Retina (tissue), 1 donor: ENCODE measurements at regions not wholly inside any gene's neighbourhood (a gene's known extent, or its start where the extent isn't known, plus 50 kb on each side); places are given as distances from the start of the nearest gene placed in this dataset.
"Not testable (repeated sequence)": the region's sequence is repeated elsewhere in the genome, so short reads cannot be mapped to it uniquely, and the experiment has no call there.

Experiments
- DNase-seq: peaks from one replicate; pipeline ENCODE4 v3.0.0-alpha.2; 2016

GRCh38 chr3:158026236-158026635 lies 80.0 kb downstream of the SHOX2 start:
- no peak for DNase-seq

DNA sequence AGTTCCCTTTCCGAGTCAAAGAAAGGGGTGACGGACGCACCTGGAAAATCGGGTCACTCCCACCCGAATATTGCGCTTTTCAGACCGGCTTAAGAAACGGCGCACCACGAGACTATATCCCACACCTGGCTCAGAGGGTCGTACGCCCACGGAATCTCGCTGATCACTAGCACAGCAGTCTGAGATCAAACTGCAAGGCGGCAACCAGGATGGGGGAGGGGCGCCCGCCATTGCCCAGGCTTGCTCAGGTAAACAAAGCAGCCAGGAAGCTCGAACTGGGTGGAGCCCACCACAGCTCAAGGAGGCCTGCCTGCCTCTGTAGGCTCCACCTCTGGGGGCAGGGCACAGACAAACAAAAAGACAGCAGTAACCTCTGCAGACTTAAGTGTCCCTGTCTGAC lies 86.3 kb downstream of the SHOX2 start:
- DNase-seq, result not testable (repeated sequence)

- DNase-seq, result no peak
These were observed 87.8 kb downstream of the SHOX2 start for GRCh38 chr3:158018462-158018861.

DNA sequence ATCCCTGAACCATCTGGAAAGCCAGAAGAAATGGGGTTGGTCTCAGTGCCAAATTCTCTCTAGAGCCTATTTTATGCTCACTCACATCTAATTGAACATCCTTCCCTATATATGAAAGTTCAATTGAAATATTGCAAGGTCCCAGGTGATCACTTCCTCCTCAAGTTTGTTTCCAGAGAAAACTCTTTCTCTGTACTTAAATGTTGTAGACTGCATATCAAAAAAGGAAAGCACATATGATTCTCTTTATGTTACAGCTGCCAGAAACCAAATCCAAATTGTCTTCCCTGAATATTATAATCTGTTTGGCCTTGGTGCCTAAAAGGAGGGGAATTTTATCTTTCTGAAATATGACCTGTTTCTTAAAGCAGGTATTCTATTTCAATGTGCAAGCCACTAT lies 93.3 kb downstream of the SHOX2 start:
- DNase-seq, result no peak

DNA sequence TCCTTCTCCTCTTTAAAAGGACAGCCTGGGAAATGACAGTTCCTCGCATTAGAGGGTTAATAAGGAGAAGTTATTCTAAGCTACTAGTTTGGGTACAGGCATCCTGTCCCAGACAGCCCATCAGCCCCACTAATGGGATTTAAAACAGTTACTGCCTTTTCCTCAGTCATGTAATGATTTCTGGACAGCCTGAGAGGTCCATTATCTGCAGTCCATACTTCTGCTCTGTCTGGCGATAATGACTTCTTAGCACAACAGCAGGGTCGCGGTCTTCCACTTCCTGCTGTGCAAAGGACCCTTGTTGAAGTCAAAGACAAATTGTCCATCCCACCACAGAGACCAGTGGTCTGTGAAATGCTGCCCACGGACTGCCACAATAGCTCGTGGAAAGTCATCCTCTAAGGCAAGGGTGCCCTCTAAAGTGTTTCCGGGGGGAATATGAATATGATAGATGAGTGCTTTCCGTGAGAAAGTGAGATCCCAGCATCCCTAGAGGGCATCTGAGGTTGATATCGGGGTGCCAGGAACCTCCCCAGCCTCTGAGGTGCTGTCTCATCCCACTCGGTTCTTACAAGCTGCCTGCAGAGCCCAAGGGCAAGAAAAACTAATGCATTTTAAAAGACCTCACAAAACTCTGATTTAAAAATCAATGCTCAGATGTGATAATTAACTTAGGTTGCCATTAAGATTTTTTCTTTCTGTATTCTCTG lies 100.7 kb downstream of the SHOX2 start:
- no peak for DNase-seq

DNA sequence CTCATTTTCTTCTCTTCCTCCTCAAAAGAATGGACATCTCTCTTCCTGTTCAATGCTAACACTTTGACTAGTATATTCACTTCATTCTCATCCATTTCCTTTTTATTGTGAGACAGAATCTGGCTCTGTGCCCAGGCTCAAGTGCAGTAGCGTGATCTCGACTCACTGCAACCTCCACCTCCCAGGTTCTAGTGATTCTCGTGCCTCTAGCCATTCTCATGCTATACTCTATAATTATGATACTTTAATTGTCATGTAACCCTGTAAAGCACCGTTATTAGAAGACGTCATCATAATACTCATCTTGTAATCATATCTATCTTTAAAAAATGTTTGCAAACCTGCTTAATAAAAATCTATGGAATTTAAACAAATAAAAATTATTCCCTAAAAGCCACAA lies 107.0 kb downstream of the SHOX2 start:
- DNase-seq, result no peak

DNA sequence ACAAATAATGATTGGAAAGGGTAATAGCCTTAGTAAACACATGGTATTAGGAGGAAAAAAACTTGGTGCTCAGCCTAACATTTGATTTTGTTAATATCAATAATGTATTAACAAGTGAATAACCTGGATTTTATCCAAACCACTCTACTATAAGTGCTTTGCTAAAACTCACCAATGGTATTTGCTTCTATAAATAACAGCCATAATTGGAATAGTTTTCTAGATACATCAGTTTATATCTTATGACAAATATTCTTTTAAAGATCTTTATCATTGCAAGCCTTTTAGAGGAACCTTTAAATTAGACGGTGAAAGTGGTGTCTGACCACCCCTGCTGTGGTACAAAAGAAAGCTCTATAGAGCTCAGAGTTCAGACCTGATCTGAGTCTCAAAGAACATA lies 123.9 kb downstream of the SHOX2 start:
- DNase-seq, result no peak

DNA sequence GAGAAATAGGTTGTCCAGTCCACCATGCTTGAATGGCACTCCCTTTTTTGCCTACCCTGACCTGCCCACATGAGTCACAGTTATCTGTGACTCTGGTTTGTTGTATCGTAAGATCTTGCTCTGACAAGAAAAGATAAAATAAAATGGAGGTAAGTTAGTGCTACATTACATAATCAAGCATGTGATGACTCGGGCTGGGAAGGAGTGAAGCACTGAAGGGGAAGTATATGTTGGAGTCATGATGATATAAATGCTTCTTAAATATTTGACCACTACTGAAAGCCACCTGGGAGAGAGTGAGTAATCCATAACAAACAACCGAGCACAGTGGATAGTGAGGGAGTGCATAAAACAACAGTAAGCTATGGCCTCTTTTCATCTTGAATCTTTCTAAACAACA lies 124.4 kb downstream of the SHOX2 start:
- no peak for DNase-seq

- DNase-seq, result no peak
These were observed 127.2 kb downstream of the SHOX2 start for GRCh38 chr3:157979022-157979421.

DNA sequence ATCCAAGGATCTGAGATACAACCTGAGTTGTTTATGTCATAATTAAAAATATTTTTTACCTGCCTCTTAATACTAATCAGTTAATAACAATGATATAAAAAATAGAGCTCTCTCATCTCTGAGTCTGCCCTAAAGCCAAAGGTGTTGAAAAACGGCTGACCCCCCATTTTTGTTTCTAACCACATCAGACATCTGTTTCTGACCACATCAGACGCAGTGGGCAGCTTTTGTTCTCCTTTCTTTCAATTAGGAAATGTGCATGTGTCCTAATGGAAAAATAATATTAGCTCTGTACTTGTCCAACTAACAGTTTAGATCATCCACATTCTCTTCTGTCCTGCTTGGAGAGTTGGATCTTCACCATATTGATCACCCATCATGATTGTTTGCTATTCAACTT lies 144.6 kb downstream of the SHOX2 start:
- no peak for DNase-seq

DNA sequence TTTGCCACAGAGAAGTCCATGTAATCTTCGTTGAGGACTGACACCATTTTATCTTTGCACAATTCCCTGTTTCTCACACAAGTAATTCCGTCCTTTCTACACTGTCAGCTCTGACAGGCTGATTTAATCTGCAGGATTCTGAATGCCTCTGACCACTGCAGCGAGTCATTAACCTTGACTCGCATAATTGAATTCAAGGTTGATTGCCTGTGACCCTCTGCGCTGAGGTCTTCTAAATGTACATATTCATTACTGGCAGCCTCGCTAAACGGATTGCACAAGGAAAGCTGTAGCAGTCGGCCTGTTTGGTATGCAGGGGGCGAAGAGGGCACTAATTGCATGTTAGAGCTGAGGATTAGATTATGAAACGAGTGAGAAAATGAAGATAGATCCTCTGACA lies 147.8 kb downstream of the SHOX2 start:
- peak; percentile 60 for DNase-seq

GRCh38 chr3:157956850-157957249 lies 149.4 kb downstream of the SHOX2 start:
- DNase-seq, result no peak

DNA sequence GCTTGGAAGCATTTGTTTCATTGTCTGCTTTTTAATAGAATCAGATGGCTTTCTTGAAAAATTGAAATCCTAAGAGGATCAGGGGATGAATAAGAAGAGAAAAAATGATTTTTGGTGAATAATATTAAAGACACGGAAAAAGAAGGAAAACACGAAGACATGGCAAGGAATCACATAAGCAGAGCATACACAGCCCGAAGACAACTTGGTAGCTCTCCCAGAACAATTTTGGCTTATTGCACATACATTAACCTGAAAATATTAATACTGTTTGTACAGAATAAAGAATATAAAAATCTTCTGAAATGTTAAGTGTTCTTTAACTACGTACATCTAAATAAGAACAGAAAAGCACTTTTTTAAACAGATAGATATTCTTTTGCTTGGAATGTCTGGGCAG lies 150.0 kb downstream of the SHOX2 start:
- DNase-seq, result no peak

- no peak for DNase-seq
These were observed 152.7 kb downstream of the SHOX2 start for GRCh38 chr3:157953565-157953964.

- no peak for DNase-seq
These were observed 157.4 kb downstream of the SHOX2 start for GRCh38 chr3:157948605-157949383.

DNA sequence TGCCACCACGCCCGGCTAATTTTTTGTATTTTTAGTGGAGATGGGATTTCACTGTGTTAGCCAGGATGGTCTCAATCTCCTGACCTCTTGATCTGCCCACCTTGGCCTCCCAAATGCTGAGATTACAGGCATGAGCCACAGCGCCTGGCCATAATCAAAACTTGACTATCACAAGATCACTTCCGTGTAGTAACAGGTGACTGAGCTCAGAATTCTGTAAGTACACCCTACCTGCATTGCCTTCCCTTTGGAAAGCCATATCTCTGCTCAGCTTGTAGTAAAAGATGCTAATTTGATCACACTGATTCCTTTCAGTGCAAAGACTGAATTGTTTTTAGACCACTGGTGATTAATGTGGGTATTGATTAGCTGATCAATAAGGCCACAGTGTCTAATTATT lies 167.1 kb downstream of the SHOX2 start:
- DNase-seq, result no peak

- no peak for DNase-seq
These were observed 168.0 kb downstream of the SHOX2 start for GRCh38 chr3:157938154-157938779.

DNA sequence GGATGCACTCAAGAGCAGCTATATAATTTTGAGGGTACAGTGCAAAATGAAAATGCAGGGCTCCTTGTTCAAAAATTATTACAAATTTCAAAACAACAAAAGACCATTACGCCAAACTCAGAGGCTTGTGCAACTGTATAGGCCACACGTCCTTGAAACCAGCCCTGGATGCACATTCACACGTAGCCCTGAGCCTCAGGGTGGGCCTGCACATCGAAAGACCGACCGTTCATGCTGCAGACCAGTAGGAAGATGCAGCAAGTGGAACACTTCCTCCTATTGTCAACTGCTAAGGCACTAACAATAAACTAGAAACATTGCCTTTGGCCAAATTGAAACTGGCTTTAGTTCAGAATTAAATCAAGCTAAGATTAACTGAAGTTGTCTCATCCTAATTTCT lies 174.7 kb downstream of the SHOX2 start:
- no peak for DNase-seq

DNA sequence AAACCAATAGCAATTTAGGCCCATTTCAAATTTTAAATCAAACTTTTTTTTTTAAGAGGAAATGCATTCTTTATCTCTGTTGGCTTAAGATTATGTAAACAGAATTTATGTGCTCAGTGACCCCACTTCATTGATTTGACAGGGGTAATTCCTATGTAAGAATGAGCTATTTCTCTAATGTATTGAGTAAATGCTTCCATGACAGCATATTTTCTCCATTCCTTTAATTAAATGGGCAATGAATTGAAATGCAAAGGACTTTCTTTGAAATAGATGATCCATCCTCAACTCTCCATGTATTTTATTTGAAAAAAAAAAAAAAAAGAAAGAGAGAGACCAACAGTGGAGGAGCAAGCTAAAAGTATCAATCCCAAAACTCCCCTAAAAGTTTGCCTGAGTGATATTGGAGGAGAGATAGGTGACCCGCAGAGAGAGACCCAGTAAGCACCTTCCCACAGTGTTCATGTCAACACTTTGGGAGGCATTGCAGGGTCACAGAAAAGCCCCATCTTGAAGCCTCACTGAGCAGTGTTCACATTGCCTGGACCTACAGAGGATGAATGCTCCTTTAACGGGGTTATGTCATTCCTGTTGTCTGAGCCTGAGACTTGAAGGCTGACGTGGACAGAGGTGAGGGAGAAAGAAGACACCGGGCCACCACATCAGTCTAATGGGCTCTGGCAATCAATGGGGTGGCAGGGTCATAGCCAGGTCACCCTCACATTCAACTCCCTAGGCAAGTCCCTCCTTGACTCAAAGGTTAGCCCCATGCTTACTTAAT lies 176.0 kb downstream of the SHOX2 start:
- no peak for DNase-seq

DNA sequence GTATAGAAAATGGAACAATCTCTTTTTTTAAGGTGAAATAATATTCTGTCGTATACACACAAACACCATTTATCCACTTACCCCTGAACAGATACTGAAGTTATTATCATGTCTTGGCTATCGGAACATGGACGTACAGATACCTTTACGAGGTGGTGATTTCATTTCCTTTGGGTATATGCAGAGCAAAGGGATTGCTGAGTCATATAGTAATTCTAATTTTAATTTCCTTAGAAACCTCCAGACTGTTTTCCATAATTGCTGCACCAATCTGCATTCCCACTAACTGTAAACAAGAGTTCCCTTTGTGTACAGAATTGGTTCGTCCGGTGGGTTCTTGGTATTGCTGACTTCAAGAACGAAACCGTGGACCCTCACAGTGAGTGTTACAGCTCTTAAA lies 179.4 kb downstream of the SHOX2 start:
- no peak for DNase-seq

GRCh38 chr3:157922614-157923013 lies 183.6 kb downstream of the SHOX2 start:
- DNase-seq, result no peak

GRCh38 chr3:157921811-157922210 lies 184.4 kb downstream of the SHOX2 start:
- no peak for DNase-seq
